Jurkat, Clone E6-1 (cell line): ENCODE measurements at regions not wholly inside any gene's neighbourhood (a gene's known extent, or its start where the extent isn't known, plus 50 kb on each side); places are given as distances from the start of the nearest gene placed in this dataset.
"Not testable (repeated sequence)": the region's sequence is repeated elsewhere in the genome, so short reads cannot be mapped to it uniquely, and the experiment has no call there.

Experiments
- DNase-seq: peaks from one replicate; pipeline ENCODE4 v3.0.0-alpha.2; 2011; ENCODE audit warnings: low read depth, low spot score
- H3K4me3 ChIP-seq: 2 replicates; pipeline ENCODE4 v1.5.1; 2011; ENCODE audit warnings: mild to moderate bottlenecking, low read length, control low read depth, moderate library complexity

- no peak overlapping the region for H3K4me3 ChIP-seq
- no peak for DNase-seq
These were observed 80.8 kb upstream of the SLC8A3 start for GRCh38 chr14:70269582-70269981.

GRCh38 chr14:70268760-70269159 lies 80.0 kb upstream of the SLC8A3 start:
- no peak overlapping the region for H3K4me3 ChIP-seq
- DNase-seq: no peak

GRCh38 chr14:70266157-70266556 lies 77.4 kb upstream of the SLC8A3 start:
- no peak for DNase-seq
- H3K4me3 ChIP-seq: no peak overlapping the region

- no peak overlapping the region for H3K4me3 ChIP-seq
- DNase-seq: no peak
These were observed 76.7 kb upstream of the SLC8A3 start for GRCh38 chr14:70265422-70265821.

GRCh38 chr14:70259420-70259819 lies 70.7 kb upstream of the SLC8A3 start:
- no peak overlapping the region for H3K4me3 ChIP-seq
- DNase-seq: no peak

GRCh38 chr14:70257526-70257925 lies 68.8 kb upstream of the SLC8A3 start:
- no peak overlapping the region for H3K4me3 ChIP-seq
- DNase-seq: peak; percentile 32

GRCh38 chr14:70256601-70257000 lies 67.8 kb upstream of the SLC8A3 start:
- DNase-seq: no peak
- H3K4me3 ChIP-seq: no peak overlapping the region

GRCh38 chr14:70255071-70256057 lies 66.6 kb upstream of the SLC8A3 start:
- DNase-seq: peak; percentile 71
- H3K4me3 ChIP-seq: peak overlapping the region; percentile 43

GRCh38 chr14:70254476-70254961 lies 65.8 kb upstream of the SLC8A3 start:
- H3K4me3 ChIP-seq: no peak overlapping the region
- no peak for DNase-seq

- not testable (repeated sequence) for H3K4me3 ChIP-seq
These were observed 64.8 kb upstream of the SLC8A3 start for GRCh38 chr14:70253547-70253946.

GRCh38 chr14:70245026-70245425 lies 56.3 kb upstream of the SLC8A3 start:
- DNase-seq: no peak
- no peak overlapping the region for H3K4me3 ChIP-seq

More at GRCh38 chr14:70253547-70253946, 64.8 kb upstream of the SLC8A3 start:
- DNase-seq: not testable (repeated sequence)

GRCh38 chr14:70239802-70240201 lies 51.1 kb upstream of the SLC8A3 start:
- H3K4me3 ChIP-seq: no peak overlapping the region
- no peak for DNase-seq

GRCh38 chr14:70238635-70239034 lies 49.9 kb upstream of the SLC8A3 start:
- H3K4me3 ChIP-seq, DNase-seq: not testable (repeated sequence)
